Right lobe of liver (tissue), 6 donors: ENCODE measurements at regions not wholly inside any gene's neighbourhood (a gene's known extent, or its start where the extent isn't known, plus 50 kb on each side); places are given as distances from the start of the nearest gene placed in this dataset.

Source experiments
- ATAC-seq, 4 donors: fragments of 200-7000 bp; cut with Tn5 transposase; one replicate each; pipeline ENCODE4 v1.9.1; 2020; ENCODE audit warnings: mild to moderate bottlenecking in 4 of 4, moderate library complexity in 4 of 4
- DNase-seq, 3 donors: peaks; one replicate each; pipeline ENCODE4 v3.0.0-alpha.2; 2020
- H3K27ac ChIP-seq, 3 donors: fragments of 200-600 bp; one replicate each; pipeline ENCODE4 v1.8.0; 2022
- H3K27me3 ChIP-seq, 2 donors: fragments of 200-600 bp; one replicate each; pipeline ENCODE4 v1.8.0; 2022
- H3K36me3 ChIP-seq, 4 donors: fragments of 200-600 bp; sonication (generic) in 1 of 4; one replicate each; pipeline versions ENCODE4 v1.5.1 to v1.8.0; 2017 to 2022; ENCODE audit warnings: control low read depth in 1 of 4
- H3K4me1 ChIP-seq, 4 donors: fragments of 200-600 bp; sonication (generic) in 1 of 4; one replicate each; pipeline versions ENCODE4 v1.5.1 to v1.8.0; 2017 to 2022; ENCODE audit warnings: control low read depth in 1 of 4
- H3K4me3 ChIP-seq, 3 donors: fragments of 200-600 bp; one replicate each; pipeline ENCODE4 v1.8.0; 2022
- H3K9me3 ChIP-seq, 4 donors: fragments of 200-600 bp; sonication (generic) in 1 of 4; one replicate each; pipeline versions ENCODE4 v1.5.1 to v1.8.0; 2017 to 2022; ENCODE audit warnings: control low read depth in 1 of 4
- POLR2A ChIP-seq: fragments of 450-650 bp; IDR thresholded peaks from one replicate; pipeline ENCODE4 v1.6.1; 2017; ENCODE audit warnings: antibody characterized with exemption, mild to moderate bottlenecking
- WGBS: methylation state at CpG from one replicate; pipeline ENCODE4 v1.1.6; 2018; ENCODE audit warnings: low coverage, low lambda C conversion rate; ENCODE audit not compliant: insufficient coverage; ENCODE audit errors: missing lambda C conversion rate; 5-methylcytosine and 5-hydroxymethylcytosine counted together
- intact Hi-C, 2 donors: fragments of 100-400 bp; cut with DNase I; formaldehyde crosslinking; loops; one replicate each; pipeline versions ENCODE4 v1.11.2 to v1.14.1; 2022
- TF ChIP-seq, protein P1 (sequence below), 4 donors: fragments of 200-600 bp in 3 of 4; fragments of 450-650 bp in 1 of 4; IDR thresholded peaks; one replicate each; pipeline versions ENCODE4 v1.5.1 to v1.8.0; 2016 to 2022; ENCODE audit warnings: antibody characterized with exemption in 4 of 4, mild to moderate bottlenecking in 2 of 4
- donor health status: DM: no; HTN: yes; CAD: no.
- donor health status: DM: no; HTN: no; CAD: no.
- donor health status: DM: no; HTN: no; CAD: no.
- donor health status: DM: no; HTN: yes; CAD: no.
- donor health status: DM: no; HTN: yes; CAD: no.

DNA sequence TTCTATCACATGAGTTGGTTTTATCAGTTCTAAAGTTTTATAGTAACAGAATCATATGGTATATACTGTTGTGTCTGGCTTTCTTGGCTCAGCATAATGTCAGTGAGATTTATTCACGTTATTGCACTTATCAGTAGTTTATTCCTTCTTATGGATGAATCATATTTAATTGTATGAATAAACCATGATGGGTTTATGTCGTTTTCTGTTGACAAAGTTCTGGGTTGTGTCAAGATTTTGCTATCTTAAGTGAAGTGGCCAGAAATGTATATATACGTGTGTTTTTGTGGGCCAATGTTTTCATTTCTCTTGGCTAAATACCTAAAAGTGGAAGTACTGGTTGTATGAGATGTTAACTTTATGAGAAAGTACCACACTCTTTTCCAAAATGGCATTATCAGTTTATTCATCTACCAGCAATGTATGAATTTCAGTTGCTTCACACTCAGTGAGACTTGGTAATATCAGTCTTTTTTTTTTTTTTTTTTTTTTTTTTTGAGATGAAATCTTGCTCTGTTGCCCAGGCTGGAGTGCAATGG is 112.4 kb upstream of the DCBLD2 start:
- H3K36me3 ChIP-seq, result no peaks in the 10 kb centered on the region
- no peaks in the 10 kb centered on the region for H3K27me3 ChIP-seq
- H3K27ac ChIP-seq, result no peak overlapping the region
- H3K9me3 ChIP-seq, result no peaks in the 10 kb centered on the region
- WGBS, result 30% methylated on average over 3 of the region's 3 CpGs
- TF ChIP-seq POLR2A, result no peak
- TF ChIP-seq, protein P1, sequence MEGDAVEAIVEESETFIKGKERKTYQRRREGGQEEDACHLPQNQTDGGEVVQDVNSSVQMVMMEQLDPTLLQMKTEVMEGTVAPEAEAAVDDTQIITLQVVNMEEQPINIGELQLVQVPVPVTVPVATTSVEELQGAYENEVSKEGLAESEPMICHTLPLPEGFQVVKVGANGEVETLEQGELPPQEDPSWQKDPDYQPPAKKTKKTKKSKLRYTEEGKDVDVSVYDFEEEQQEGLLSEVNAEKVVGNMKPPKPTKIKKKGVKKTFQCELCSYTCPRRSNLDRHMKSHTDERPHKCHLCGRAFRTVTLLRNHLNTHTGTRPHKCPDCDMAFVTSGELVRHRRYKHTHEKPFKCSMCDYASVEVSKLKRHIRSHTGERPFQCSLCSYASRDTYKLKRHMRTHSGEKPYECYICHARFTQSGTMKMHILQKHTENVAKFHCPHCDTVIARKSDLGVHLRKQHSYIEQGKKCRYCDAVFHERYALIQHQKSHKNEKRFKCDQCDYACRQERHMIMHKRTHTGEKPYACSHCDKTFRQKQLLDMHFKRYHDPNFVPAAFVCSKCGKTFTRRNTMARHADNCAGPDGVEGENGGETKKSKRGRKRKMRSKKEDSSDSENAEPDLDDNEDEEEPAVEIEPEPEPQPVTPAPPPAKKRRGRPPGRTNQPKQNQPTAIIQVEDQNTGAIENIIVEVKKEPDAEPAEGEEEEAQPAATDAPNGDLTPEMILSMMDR (IDR thresholded peaks at IDR 0.05), result no peak
- ATAC-seq (no peak), DNase-seq (no peak)
- no peaks in the 10 kb centered on the region for H3K4me1 ChIP-seq
- H3K4me3 ChIP-seq, result no peak overlapping the region
- intact Hi-C loops, result no loop called here

DNA sequence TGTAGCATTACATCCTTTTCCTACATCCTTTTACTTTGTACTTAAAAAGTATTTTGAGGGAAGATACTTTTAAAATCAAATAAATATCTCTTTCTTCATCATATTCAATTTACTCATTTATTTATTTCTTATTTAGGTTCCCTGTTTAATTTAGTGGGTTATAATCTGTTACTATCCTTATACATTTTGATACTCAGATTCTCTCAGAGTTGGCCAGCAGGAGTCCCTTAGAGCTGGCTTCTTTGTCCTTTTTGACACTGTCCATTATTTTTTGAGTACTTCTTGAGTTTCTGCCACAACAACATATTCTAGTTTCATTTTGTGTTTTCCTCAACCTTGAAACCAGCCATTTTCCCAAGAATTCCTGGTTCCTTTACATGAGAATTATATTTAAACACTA is 111.6 kb upstream of the DCBLD2 start:
- Histone ChIP-seq H3K4me3 (no peak overlapping the region), H3K4me1 (no peaks in the 10 kb centered on the region), H3K36me3 (no peaks in the 10 kb centered on the region), H3K27me3 (no peaks in the 10 kb centered on the region), H3K9me3 (no peaks in the 10 kb centered on the region), H3K27ac (no peak overlapping the region)
- DNase-seq (no peak), ATAC-seq (no peak)
- no peak for TF ChIP-seq POLR2A
- intact Hi-C loops, result no loop called here

DNA sequence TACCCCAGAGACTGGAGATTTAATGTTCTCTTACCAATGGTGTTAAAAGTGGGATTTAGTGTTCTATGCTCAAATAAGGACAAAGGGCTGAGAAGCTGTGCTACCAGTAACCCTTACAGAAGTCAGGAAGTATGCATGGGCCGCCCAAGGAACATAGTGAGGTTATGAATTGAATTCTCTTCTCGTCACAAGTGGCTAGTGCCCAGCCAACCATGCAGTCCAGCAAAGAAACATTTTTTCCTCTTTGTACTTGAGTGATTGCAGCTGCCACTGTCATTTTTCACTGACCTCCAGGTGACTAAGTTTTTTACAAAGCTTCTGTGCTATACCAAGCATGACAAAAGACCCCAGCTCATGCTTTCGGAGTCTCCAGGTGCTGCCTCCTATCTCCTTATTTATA is 110.6 kb upstream of the DCBLD2 start:
- Histone ChIP-seq H3K36me3 (no peaks in the 10 kb centered on the region), H3K4me3 (no peak overlapping the region), H3K9me3 (no peaks in the 10 kb centered on the region), H3K27me3 (no peaks in the 10 kb centered on the region), H3K4me1 (no peaks in the 10 kb centered on the region), H3K27ac (no peak overlapping the region)
- no peak for DNase-seq
- TF ChIP-seq, protein P1 (IDR thresholded peaks at IDR 0.05), result no peak
- no peak for TF ChIP-seq POLR2A
- 61% methylated on average over 3 of the region's 3 CpGs for WGBS
- intact Hi-C loops, result no loop called here
- no peak for ATAC-seq

DNA sequence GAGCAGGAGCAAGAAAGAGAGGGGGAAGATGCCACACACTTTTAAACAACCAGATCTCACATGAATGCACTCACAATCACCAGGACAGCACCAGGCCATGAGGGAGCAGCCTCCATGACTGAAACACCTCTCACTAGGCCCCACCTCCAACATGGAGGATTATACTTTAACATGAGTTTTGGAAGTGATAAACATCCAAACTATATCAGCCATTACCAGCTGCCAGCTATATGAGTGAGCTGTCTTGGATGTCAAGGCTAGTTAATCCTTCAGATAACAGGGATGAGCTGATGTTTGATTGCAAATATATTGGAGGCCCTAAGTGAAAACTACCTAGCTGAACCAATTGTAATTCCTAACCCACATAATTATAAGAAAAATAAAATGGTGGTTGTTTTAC is 108.4 kb upstream of the DCBLD2 start:
- H3K4me1 ChIP-seq, result no peaks in the 10 kb centered on the region
- H3K27me3 ChIP-seq, result no peaks in the 10 kb centered on the region
- no peak overlapping the region for H3K27ac ChIP-seq
- no peaks in the 10 kb centered on the region for H3K9me3 ChIP-seq
- DNase-seq (no peak), ATAC-seq (no peak)
- H3K36me3 ChIP-seq, result no peaks in the 10 kb centered on the region
- intact Hi-C loops, result no loop called here
- no peak overlapping the region for H3K4me3 ChIP-seq
- TF ChIP-seq POLR2A, result no peak
- TF ChIP-seq, protein P1 (IDR thresholded peaks at IDR 0.05), result no peak

DNA sequence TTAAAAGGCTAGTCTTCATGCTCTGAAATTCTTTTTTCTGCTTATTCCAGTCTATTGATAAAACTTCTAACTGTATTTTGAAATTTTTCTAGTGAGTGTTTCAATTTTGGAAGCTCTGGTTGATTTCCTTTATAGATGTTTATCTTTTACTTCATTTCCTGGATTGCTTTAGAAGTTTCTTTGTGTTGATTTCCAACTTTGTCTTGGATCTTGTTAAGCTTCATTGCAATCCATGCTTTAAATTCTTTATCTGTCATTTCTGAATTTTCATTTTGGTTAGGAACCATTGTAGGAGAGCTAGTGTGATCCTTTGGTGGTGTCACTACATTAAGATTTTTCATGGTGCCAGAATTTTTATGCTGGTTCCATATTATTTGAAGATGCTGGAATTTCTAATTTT is 105.2 kb upstream of the DCBLD2 start:
- Histone ChIP-seq H3K4me1 (no peaks in the 10 kb centered on the region), H3K27ac (no peak overlapping the region), H3K36me3 (no peaks in the 10 kb centered on the region), H3K9me3 (no peaks in the 10 kb centered on the region), H3K4me3 (no peak overlapping the region), H3K27me3 (no peaks in the 10 kb centered on the region)
- DNase-seq (no peak), ATAC-seq (no peak)
- intact Hi-C loops, result no loop called here
- TF ChIP-seq, protein P1 (IDR thresholded peaks at IDR 0.05), result no peak
- TF ChIP-seq POLR2A, result no peak
